ENCODE measurements at regions not wholly inside any gene's neighbourhood (a gene's known extent, or its start where the extent isn't known, plus 50 kb on each side); places are given as distances from the start of the nearest gene placed in this dataset.
A peak's percentile ranks its signal among the peaks of the same experiment; 100 is the strongest.

DNA sequence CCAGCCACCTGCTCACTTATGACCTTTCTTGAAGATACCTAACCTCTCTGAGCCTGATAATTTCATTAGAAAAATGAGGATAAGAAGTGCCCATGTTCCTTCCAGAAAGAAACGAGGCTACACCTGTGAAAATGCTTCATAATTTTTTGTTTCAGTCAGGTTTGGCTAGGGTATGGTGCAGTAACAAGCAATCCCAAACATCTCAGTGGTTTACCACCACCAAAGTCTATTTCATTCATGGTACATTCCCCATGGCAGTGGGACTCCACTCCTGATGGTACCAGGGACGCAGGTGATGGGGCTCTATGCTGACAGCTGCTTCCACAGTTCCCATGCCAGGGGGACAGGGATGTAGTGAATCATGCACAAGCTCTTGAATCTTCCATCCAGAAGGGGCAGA lies 147.6 kb upstream of the CES5A start:
- Histone ChIP-seq H3K27ac (no peak overlapping the region), H3K9me3 (no peaks in the 10 kb centered on the region), H3K36me3 (no peaks in the 10 kb centered on the region), H3K4me1 (no peaks in the 10 kb centered on the region), H3K4me3 (no peak overlapping the region), H3K27me3 (ENCODE audit: low read depth) (no peaks in the 10 kb centered on the region)
- DNase-seq, result no peak
- intact Hi-C loops (cut with DNase I), result no loop called here
- ATAC-seq, result no peak
- no peak for TF ChIP-seq CTCF (IDR thresholded peaks at IDR 0.05)

DNA sequence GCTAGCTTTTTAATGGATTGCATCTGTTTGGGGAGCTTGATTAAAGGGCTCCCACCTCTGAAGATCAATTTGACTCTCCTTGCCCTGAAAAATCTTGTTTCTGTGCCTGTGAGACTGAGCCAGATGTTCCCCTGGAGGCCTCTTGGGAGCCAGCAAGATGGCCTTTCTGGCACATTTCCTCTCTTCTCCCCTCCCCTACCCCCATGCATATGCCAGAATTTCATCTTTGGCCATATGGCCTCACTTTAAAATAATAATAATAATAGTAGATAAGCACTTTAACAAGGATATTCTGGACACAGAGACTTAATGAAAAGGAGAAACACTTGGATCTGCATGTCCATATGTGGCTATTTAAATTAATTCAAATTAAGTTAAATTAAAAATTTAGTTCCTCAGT lies 144.1 kb upstream of the CES5A start:
- no peaks in the 10 kb centered on the region for H3K36me3 ChIP-seq
- DNase-seq (no peak), ATAC-seq (no peak)
- TF ChIP-seq CTCF (IDR thresholded peaks at IDR 0.05), result no peak
- H3K4me1 ChIP-seq, result no peaks in the 10 kb centered on the region
- intact Hi-C loops (cut with DNase I), result no loop called here
- H3K9me3 ChIP-seq, result no peaks in the 10 kb centered on the region
- H3K27ac ChIP-seq, result no peak overlapping the region
- no peak overlapping the region for H3K4me3 ChIP-seq
- H3K27me3 ChIP-seq (ENCODE audit: low read depth), result no peaks in the 10 kb centered on the region

DNA sequence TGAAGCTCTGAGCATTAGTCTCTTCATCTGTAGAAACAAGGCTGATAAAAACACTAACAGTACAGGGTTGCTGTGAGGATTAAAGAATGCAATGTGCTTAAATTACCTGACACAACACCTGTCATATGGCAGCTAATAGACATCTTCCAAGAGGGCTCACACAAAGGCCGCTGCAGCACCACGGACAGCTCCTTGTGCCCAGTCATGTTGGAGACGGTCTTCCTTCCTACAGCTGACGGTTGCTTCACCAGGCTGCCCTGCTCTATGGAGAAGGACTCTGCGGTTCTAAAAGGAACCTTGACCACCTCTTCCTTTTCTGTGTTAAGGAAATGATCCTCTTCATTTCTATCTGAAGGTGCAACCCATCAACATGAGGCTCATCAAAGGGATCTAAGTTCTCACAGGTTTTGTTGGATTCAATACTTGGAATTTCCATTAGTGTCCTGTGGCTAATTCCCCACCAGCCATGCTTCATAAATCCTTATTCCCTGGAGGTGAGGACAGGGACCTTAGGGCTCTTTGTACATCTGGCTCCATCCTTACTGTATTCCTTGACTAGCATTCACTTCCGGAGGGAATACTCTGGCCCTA lies 138.9 kb upstream of the CES5A start:
- Histone ChIP-seq H3K9me3 (no peaks in the 10 kb centered on the region), H3K4me3 (no peak overlapping the region), H3K27ac (no peak overlapping the region), H3K36me3 (no peaks in the 10 kb centered on the region), H3K4me1 (no peaks in the 10 kb centered on the region), H3K27me3 (ENCODE audit: low read depth) (peaks cover 6% of the 10 kb centered on the region)
- peak in 1 of 2 donors; percentile 63 for ATAC-seq
- DNase-seq, result peak; percentile 57
- TF ChIP-seq CTCF (IDR thresholded peaks at IDR 0.05), result no peak
- intact Hi-C loops (cut with DNase I), result no loop called here

DNA sequence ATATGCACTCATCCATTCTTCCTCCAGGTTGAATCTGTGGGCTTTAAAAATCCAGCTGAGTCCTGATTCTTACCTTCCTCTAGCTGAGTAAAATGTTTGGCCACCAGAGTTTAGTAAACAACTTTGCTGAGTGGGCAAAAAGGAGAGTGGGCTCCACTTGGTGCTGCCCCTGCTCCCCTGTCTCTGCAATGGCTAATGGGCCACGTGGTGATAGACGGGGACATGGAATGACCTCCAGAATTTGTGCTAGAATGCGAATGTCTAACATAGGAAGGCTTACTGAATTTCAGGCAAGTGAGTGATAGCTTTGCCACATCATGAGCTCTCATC lies 137.3 kb upstream of the CES5A start:
- Histone ChIP-seq H3K9me3 (no peaks in the 10 kb centered on the region), H3K36me3 (no peaks in the 10 kb centered on the region), H3K4me3 (no peak overlapping the region), H3K27me3 (ENCODE audit: low read depth) (peaks cover 6% of the 10 kb centered on the region), H3K27ac (no peak overlapping the region), H3K4me1 (no peaks in the 10 kb centered on the region)
- no peak for TF ChIP-seq CTCF (IDR thresholded peaks at IDR 0.05)
- intact Hi-C loops (cut with DNase I), result no loop called here
- DNase-seq, result no peak
- ATAC-seq, result no peak

DNA sequence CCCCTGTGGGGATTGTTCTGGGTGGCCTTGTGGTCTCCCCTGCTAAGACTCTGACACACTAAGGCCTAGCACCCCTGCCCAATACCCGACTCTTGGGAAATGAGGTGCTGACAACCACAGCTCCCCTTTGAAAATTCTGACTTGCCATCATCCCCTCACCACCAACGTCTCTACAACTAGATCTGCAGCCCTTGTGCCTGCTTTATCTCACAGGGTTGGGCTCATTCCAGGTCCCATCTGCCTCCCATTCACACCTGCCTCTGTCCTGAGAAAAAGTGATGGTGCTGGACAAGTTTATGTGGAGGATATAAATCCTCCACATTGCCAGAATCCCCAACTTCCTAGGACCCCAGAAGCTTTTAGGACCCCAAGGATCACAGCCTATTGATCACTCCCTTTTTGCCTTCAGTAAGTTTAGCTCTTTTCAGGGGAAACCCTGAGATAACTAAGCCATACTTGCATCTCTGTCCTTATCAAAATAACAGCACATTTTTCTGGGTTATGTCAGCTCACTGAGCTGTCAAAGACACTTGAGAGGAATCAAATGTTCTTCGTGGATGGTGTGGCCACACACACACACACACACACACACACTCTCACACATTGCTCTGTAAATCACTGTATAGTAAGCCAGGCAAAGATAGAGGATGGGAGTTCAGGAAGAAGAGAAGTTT lies 136.8 kb upstream of the CES5A start:
- Histone ChIP-seq H3K9me3 (no peaks in the 10 kb centered on the region), H3K27me3 (ENCODE audit: low read depth) (peaks cover 6% of the 10 kb centered on the region), H3K4me3 (no peak overlapping the region), H3K4me1 (no peaks in the 10 kb centered on the region), H3K36me3 (no peaks in the 10 kb centered on the region), H3K27ac (no peak overlapping the region)
- intact Hi-C loops (cut with DNase I), result no loop called here
- no peak for TF ChIP-seq CTCF (IDR thresholded peaks at IDR 0.05)
- DNase-seq (no peak), ATAC-seq (no peak)

Data from lower lobe of right lung (tissue), 2 donors.